ENCODE measurements at regions not wholly inside any gene's neighbourhood (a gene's known extent, or its start where the extent isn't known, plus 50 kb on each side); places are given as distances from the start of the nearest gene placed in this dataset.
A peak's percentile ranks its signal among the peaks of the same experiment; 100 is the strongest.

- no peaks in the 10 kb centered on the region for H3K27me3 ChIP-seq (ENCODE audit: insufficient read depth, poor library complexity, severe bottlenecking)
- TF ChIP-seq, protein P1, sequence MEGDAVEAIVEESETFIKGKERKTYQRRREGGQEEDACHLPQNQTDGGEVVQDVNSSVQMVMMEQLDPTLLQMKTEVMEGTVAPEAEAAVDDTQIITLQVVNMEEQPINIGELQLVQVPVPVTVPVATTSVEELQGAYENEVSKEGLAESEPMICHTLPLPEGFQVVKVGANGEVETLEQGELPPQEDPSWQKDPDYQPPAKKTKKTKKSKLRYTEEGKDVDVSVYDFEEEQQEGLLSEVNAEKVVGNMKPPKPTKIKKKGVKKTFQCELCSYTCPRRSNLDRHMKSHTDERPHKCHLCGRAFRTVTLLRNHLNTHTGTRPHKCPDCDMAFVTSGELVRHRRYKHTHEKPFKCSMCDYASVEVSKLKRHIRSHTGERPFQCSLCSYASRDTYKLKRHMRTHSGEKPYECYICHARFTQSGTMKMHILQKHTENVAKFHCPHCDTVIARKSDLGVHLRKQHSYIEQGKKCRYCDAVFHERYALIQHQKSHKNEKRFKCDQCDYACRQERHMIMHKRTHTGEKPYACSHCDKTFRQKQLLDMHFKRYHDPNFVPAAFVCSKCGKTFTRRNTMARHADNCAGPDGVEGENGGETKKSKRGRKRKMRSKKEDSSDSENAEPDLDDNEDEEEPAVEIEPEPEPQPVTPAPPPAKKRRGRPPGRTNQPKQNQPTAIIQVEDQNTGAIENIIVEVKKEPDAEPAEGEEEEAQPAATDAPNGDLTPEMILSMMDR (IDR thresholded peaks at IDR 0.05; ENCODE audit: insufficient read depth, low read length): no peak
- TF ChIP-seq, protein P2, sequence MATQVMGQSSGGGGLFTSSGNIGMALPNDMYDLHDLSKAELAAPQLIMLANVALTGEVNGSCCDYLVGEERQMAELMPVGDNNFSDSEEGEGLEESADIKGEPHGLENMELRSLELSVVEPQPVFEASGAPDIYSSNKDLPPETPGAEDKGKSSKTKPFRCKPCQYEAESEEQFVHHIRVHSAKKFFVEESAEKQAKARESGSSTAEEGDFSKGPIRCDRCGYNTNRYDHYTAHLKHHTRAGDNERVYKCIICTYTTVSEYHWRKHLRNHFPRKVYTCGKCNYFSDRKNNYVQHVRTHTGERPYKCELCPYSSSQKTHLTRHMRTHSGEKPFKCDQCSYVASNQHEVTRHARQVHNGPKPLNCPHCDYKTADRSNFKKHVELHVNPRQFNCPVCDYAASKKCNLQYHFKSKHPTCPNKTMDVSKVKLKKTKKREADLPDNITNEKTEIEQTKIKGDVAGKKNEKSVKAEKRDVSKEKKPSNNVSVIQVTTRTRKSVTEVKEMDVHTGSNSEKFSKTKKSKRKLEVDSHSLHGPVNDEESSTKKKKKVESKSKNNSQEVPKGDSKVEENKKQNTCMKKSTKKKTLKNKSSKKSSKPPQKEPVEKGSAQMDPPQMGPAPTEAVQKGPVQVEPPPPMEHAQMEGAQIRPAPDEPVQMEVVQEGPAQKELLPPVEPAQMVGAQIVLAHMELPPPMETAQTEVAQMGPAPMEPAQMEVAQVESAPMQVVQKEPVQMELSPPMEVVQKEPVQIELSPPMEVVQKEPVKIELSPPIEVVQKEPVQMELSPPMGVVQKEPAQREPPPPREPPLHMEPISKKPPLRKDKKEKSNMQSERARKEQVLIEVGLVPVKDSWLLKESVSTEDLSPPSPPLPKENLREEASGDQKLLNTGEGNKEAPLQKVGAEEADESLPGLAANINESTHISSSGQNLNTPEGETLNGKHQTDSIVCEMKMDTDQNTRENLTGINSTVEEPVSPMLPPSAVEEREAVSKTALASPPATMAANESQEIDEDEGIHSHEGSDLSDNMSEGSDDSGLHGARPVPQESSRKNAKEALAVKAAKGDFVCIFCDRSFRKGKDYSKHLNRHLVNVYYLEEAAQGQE (IDR thresholded peaks at IDR 0.05; ENCODE audit: insufficient replicate concordance, low read depth): no peak
- TF ChIP-seq GABPA (IDR thresholded peaks at IDR 0.05; ENCODE audit: low read depth) (no peak), POLR2AphosphoS5 (IDR thresholded peaks at IDR 0.05; ENCODE audit: low read depth) (no peak), SPI1 (IDR thresholded peaks at IDR 0.05; ENCODE audit: borderline replicate concordance, low read depth) (no peak)
- no peak overlapping the region for H3K27ac ChIP-seq (replicated peaks)
Measured at GRCh38 chr6:146919017-146919416, 285.2 kb upstream of the STXBP5 start.

DNA sequence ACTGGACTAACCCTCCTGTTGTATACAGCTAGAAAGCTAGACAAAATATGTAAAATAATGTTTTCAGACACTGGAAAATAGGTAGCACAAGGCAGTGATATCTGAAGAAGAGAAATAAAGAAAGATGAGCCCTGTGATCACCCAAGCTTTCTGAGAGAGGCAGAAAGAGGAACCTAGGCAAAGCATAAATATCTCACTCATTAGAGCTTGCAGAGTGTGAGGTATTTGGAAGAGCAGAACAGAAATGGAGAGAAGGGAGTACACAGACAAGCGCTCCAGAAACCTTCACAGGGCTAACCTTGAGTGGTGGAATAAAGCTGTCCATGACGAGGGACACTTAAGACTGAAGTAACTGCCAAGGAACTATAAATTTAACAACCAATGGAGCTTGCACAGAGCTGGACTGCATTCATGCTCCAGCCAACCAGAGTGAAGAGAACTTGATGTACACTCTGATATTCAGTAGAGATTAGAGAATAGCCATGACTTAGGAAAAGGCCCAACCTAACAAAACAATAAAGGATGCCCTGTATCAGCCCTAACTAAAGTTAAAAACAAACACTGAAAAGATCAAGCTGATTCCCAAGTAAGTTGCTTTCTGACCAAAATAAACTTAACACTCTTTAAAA, 280.9 kb upstream of the STXBP5 start:
- H3K27me3 ChIP-seq (ENCODE audit: insufficient read depth, poor library complexity, severe bottlenecking): no peaks in the 10 kb centered on the region
- TF ChIP-seq GABPA (IDR thresholded peaks at IDR 0.05; ENCODE audit: low read depth) (no peak), SPI1 (IDR thresholded peaks at IDR 0.05; ENCODE audit: borderline replicate concordance, low read depth) (peak; percentile 2; the same call in 1 of the 2 replicates)
- no peak overlapping the region for H3K27ac ChIP-seq (replicated peaks)
- DNase-seq (ENCODE audit: low read depth in 1 of 2, low spot score in 1 of 2): no peak
- H3K4me3 ChIP-seq (replicated peaks; ENCODE audit: insufficient read depth, low read length): no peak overlapping the region

More at GRCh38 chr6:146919017-146919416, 285.2 kb upstream of the STXBP5 start:
- H3K4me3 ChIP-seq (replicated peaks; ENCODE audit: insufficient read depth, low read length): no peak overlapping the region
- DNase-seq (ENCODE audit: low read depth in 1 of 2, low spot score in 1 of 2): no peak

DNA sequence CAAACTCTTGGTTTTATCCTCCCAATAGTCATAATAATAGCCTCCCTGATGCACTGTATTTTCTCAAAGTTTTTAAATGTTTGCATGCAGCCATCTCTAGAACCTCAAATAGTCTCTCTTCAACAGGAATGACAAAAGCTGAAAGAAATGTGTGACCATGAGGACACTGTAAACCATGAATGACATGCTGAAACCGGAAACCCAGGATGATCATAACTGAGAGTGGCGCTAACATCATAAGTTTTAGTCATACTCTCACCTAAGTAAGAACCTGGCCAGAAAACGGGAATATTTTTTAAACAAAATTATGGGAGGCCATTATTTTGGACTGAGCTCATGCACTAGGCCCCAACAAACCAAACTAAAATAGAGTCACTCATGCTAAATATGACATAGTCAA, 278.4 kb upstream of the STXBP5 start:
- Histone ChIP-seq H3K4me3 (replicated peaks; ENCODE audit: insufficient read depth, low read length) (no peak overlapping the region), H3K27me3 (ENCODE audit: insufficient read depth, poor library complexity, severe bottlenecking) (no peaks in the 10 kb centered on the region), H3K27ac (replicated peaks) (no peak overlapping the region)
- TF ChIP-seq GABPA (IDR thresholded peaks at IDR 0.05; ENCODE audit: low read depth): no peak
- no peak for TF ChIP-seq SPI1 (IDR thresholded peaks at IDR 0.05; ENCODE audit: borderline replicate concordance, low read depth)
- TF ChIP-seq, protein P2 (IDR thresholded peaks at IDR 0.05; ENCODE audit: insufficient replicate concordance, low read depth): no peak
- DNase-seq (ENCODE audit: low read depth in 1 of 2, low spot score in 1 of 2): no peak

DNA sequence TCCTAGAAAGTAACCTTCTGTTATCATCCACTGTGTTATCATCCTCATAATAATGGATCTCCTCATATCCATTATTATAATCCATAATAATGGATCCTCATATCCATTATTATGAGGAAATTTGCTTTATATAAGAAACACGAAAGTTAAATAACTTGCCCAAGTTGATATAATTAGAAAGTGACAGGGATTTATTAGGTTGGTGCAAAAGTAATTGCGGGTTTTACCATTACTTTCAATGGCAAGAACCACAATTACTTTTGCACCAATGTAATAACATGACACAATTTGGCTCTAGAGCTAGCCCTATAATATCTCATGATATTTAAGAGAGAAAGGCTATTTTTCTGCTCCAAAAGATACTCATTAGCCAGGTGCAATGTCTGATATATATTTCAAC, 275.7 kb upstream of the STXBP5 start:
- Histone ChIP-seq H3K27me3 (ENCODE audit: insufficient read depth, poor library complexity, severe bottlenecking) (no peaks in the 10 kb centered on the region), H3K27ac (replicated peaks) (no peak overlapping the region), H3K4me3 (replicated peaks; ENCODE audit: insufficient read depth, low read length) (no peak overlapping the region)
- no peak for DNase-seq (ENCODE audit: low read depth in 1 of 2, low spot score in 1 of 2)
- TF ChIP-seq POLR2AphosphoS5 (IDR thresholded peaks at IDR 0.05; ENCODE audit: low read depth): no peak
- TF ChIP-seq SPI1 (IDR thresholded peaks at IDR 0.05; ENCODE audit: borderline replicate concordance, low read depth): no peak
- TF ChIP-seq, protein P2 (IDR thresholded peaks at IDR 0.05; ENCODE audit: insufficient replicate concordance, low read depth): no peak
